ENCODE measurements at regions not wholly inside any gene's neighbourhood (a gene's known extent, or its start where the extent isn't known, plus 50 kb on each side); places are given as distances from the start of the nearest gene placed in this dataset.
"Not testable (repeated sequence)": the region's sequence is repeated elsewhere in the genome, so short reads cannot be mapped to it uniquely, and the experiment has no call there.

GRCh38 chr17:77288115-77288619, 147.4 kb downstream of the SEC14L1 start:
- Histone ChIP-seq H3K4me3 (peak overlapping the region; percentile 72), H3K4me1 (replicated peaks; ENCODE audit: insufficient read depth) (peaks cover 66% of the 10 kb centered on the region), H3K27me3 (ENCODE audit: insufficient read depth, low read depth) (no peaks in the 10 kb centered on the region), H2AFZ (no peak overlapping the region), H4K20me1 (ENCODE audit: insufficient read depth) (peaks cover 4% of the 10 kb centered on the region), H3K36me3 (ENCODE audit: low read depth) (no peaks in the 10 kb centered on the region), H3K79me2 (ENCODE audit: low read depth) (peaks cover 71% of the 10 kb centered on the region), H3K9me3 (ENCODE audit: insufficient read depth, low read depth) (no peaks in the 10 kb centered on the region), H3K4me2 (peak overlapping the region; percentile 97), H3K9me2 (ENCODE audit: insufficient read depth) (no peaks in the 10 kb centered on the region), H3F3A (ENCODE audit: insufficient read depth, low read depth) (peaks cover 51% of the 10 kb centered on the region), H3K27ac (peak overlapping the region; percentile 99)
- ChIA-PET CTCF (no interaction called here), POLR2A (ENCODE audit: unreplicated experiment) (interaction anchor here (0.6 to 1.7 kb wide), 4 partner anchors 33 to 148 kb away, joined by 3 to 28 read pairs (median 7); partner anchors contain the start of gene SEC14L1)
- BruUV-seq (replicated peaks), result TSS peak; percentile 53
- TF ChIP-seq, protein P1, sequence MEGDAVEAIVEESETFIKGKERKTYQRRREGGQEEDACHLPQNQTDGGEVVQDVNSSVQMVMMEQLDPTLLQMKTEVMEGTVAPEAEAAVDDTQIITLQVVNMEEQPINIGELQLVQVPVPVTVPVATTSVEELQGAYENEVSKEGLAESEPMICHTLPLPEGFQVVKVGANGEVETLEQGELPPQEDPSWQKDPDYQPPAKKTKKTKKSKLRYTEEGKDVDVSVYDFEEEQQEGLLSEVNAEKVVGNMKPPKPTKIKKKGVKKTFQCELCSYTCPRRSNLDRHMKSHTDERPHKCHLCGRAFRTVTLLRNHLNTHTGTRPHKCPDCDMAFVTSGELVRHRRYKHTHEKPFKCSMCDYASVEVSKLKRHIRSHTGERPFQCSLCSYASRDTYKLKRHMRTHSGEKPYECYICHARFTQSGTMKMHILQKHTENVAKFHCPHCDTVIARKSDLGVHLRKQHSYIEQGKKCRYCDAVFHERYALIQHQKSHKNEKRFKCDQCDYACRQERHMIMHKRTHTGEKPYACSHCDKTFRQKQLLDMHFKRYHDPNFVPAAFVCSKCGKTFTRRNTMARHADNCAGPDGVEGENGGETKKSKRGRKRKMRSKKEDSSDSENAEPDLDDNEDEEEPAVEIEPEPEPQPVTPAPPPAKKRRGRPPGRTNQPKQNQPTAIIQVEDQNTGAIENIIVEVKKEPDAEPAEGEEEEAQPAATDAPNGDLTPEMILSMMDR (conservative IDR thresholded peaks at IDR 0.05), result no peak
- TF ChIP-seq EZH2 (IDR thresholded peaks at IDR 0.05; ENCODE audit: low read depth), result no peak
- intact Hi-C loops (cut with micrococcal nuclease; ENCODE audit: unreplicated experiment), result no loop called here
- DNase-seq, result peak in 1 of 2 experiments; percentile 48

GRCh38 chr17:77290759-77291558, 150.2 kb downstream of the SEC14L1 start:
- Histone ChIP-seq H4K20me1 (ENCODE audit: insufficient read depth) (peaks cover 11% of the 10 kb centered on the region), H3F3A (ENCODE audit: insufficient read depth, low read depth) (peaks cover 25% of the 10 kb centered on the region), H3K4me1 (replicated peaks; ENCODE audit: insufficient read depth) (peaks cover 38% of the 10 kb centered on the region), H3K27ac (peak overlapping the region; percentile 32; the same call in 1 of the 2 replicates), H3K79me2 (ENCODE audit: low read depth) (peaks cover 72% of the 10 kb centered on the region)
- H2AFZ ChIP-seq; H3K4me3 ChIP-seq; BruUV-seq (replicated peaks); H3K4me2 ChIP-seq; DNase-seq; H3K27me3 ChIP-seq (ENCODE audit: insufficient read depth, low read depth); CTCF ChIA-PET; POLR2A ChIA-PET (ENCODE audit: unreplicated experiment); intact Hi-C loops (cut with micrococcal nuclease; ENCODE audit: unreplicated experiment); H3K9me3 ChIP-seq (ENCODE audit: insufficient read depth, low read depth); H3K9me2 ChIP-seq (ENCODE audit: insufficient read depth); H3K36me3 ChIP-seq (ENCODE audit: low read depth): not testable (repeated sequence)

DNA sequence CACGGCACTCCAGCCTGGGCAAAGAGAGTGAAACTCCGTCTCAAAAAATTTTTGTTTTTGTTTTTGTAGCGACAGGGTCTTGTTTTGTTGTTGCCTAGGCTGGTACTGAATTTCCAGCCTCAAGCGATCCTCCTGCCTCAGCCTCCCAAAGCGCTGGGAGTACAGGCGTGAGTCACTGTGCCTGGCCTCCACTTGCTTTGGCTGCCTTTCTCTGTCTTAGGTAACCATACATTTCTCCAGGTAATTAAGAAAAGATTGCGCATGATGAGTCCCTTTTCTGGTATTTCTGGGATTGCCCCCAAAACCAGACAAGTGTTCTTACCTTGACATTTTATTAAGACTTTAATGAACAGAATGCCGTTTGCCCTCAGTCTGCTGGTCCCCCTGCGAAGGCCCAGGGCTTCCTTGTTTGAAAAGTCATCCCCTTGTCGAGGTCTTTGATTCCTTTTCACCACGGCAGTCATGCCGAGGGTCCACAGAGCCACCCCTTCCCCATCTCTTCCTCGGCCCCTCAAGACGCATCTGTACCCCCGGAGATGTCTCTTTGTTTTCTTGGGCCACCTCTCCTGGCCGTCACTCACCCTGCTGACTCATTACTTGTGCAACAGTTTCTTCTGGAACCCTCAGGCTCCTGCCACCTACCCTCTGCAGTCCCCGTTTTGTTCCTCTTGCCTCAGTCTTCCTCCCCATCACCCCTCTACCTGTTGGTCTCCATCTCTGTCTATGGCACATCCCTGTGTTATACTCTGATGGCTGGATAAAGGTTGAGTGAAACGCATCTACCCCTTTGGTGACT, 151.0 kb downstream of the SEC14L1 start:
- TF ChIP-seq, protein P1 (conservative IDR thresholded peaks at IDR 0.05), result no peak
- no peak for TF ChIP-seq EZH2 (IDR thresholded peaks at IDR 0.05; ENCODE audit: low read depth)
- Histone ChIP-seq H3K4me2 (peak overlapping the region; percentile 26; the same call in 1 of the 2 replicates), H3F3A (ENCODE audit: insufficient read depth, low read depth) (peaks cover 18% of the 10 kb centered on the region), H3K9me2 (ENCODE audit: insufficient read depth) (no peaks in the 10 kb centered on the region), H3K9me3 (ENCODE audit: insufficient read depth, low read depth) (no peaks in the 10 kb centered on the region), H3K4me3 (no peak overlapping the region), H3K79me2 (ENCODE audit: low read depth) (peaks cover 77% of the 10 kb centered on the region), H3K4me1 (replicated peaks; ENCODE audit: insufficient read depth) (peaks cover 32% of the 10 kb centered on the region), H3K27ac (peak overlapping the region; percentile 32; the same call in 1 of the 2 replicates), H3K27me3 (ENCODE audit: insufficient read depth, low read depth) (no peaks in the 10 kb centered on the region), H2AFZ (no peak overlapping the region), H4K20me1 (ENCODE audit: insufficient read depth) (peaks cover 15% of the 10 kb centered on the region), H3K36me3 (ENCODE audit: low read depth) (no peaks in the 10 kb centered on the region)
- no TSS peak for BruUV-seq (replicated peaks)
- CTCF ChIA-PET, result no interaction called here
- DNase-seq, result peak in 1 of 2 experiments; percentile 53
- intact Hi-C loops (cut with micrococcal nuclease; ENCODE audit: unreplicated experiment), result no loop called here
- POLR2A ChIA-PET (ENCODE audit: unreplicated experiment), result no interaction called here
